GM12878 (cell line): ENCODE measurements at regions not wholly inside any gene's neighbourhood (a gene's known extent, or its start where the extent isn't known, plus 50 kb on each side); places are given as distances from the start of the nearest gene placed in this dataset.

ENCODE experiments used
- CHD2 ChIP-seq: IDR thresholded peaks from 2 replicates; pipeline ENCODE4 v1.6.1; 2011; ENCODE audit warnings: low read depth, low read length, improper control_type of control experiment, borderline replicate concordance
- DPF2 ChIP-seq: fragments of 450-650 bp; IDR thresholded peaks from 2 replicates; pipeline ENCODE4 v1.6.1; 2017; ENCODE audit warnings: mild to moderate bottlenecking
- FOS ChIP-seq: IDR thresholded peaks from 3 replicates; pipeline ENCODE4 v1.6.1; 2011; ENCODE audit warnings: borderline replicate concordance; ENCODE audit not compliant: insufficient read length; ENCODE audit errors: extremely low read depth
- MXI1 ChIP-seq: fragments of 150-350 bp; IDR thresholded peaks from 2 replicates; pipeline ENCODE4 v1.6.1; 2011; ENCODE audit warnings: low read depth, mild to moderate bottlenecking, inconsistent platforms, low read length, improper control_type of control experiment
- NR2C1 ChIP-seq: fragments of 450-650 bp; IDR thresholded peaks from 2 replicates; pipeline ENCODE4 v1.6.1; 2017; ENCODE audit warnings: antibody characterized with exemption, mild to moderate bottlenecking, moderate library complexity
- NRF1 ChIP-seq: conservative IDR thresholded peaks from 2 replicates; pipeline ENCODE4 v1.6.1; 2011; ENCODE audit warnings: mild to moderate bottlenecking, low read depth, low read length, improper control_type of control experiment
- POLR2A ChIP-seq: IDR thresholded peaks from 2 replicates; pipeline ENCODE4 v1.6.1; 2011; ENCODE audit warnings: low read depth, mild to moderate bottlenecking, low read length
- SMC3 ChIP-seq: IDR thresholded peaks from 2 replicates; pipeline ENCODE4 v1.6.1; 2011; ENCODE audit warnings: low read length, improper control_type of control experiment, borderline replicate concordance
- TAF1 ChIP-seq: IDR thresholded peaks from 2 replicates; pipeline ENCODE4 v1.6.1; 2011; ENCODE audit warnings: mild to moderate bottlenecking, low read depth, low read length, borderline replicate concordance
- TCF3 ChIP-seq: IDR thresholded peaks from 2 replicates; pipeline ENCODE4 v1.6.1; 2012; ENCODE audit warnings: low read depth, mild to moderate bottlenecking, low read length, borderline replicate concordance; ENCODE audit not compliant: insufficient read depth
- TCF7 ChIP-seq: IDR thresholded peaks from 2 replicates; pipeline ENCODE4 v1.6.1; 2014; ENCODE audit warnings: antibody characterized with exemption, borderline replicate concordance
- YY1 ChIP-seq: IDR thresholded peaks from 2 replicates; pipeline ENCODE4 v1.6.1; 2011; ENCODE audit warnings: low read depth, mild to moderate bottlenecking, low read length
- TF ChIP-seq, protein P1 (sequence below), 3 experiments: IDR thresholded peaks in 2 of 3; conservative IDR thresholded peaks in 1 of 3; 2 replicates each; pipeline ENCODE4 v1.5.1; 2011; ENCODE audit warnings: low read depth in 3 of 3, low read length in 3 of 3, mild to moderate bottlenecking in 3 of 3, control low read depth in 2 of 3, moderate library complexity in 2 of 3, inconsistent platforms in 1 of 3, mixed read lengths in 1 of 3; ENCODE audit not compliant: control insufficient read depth in 2 of 3, insufficient read depth in 1 of 3; ENCODE audit errors: extremely low read depth in 1 of 3

DNA sequence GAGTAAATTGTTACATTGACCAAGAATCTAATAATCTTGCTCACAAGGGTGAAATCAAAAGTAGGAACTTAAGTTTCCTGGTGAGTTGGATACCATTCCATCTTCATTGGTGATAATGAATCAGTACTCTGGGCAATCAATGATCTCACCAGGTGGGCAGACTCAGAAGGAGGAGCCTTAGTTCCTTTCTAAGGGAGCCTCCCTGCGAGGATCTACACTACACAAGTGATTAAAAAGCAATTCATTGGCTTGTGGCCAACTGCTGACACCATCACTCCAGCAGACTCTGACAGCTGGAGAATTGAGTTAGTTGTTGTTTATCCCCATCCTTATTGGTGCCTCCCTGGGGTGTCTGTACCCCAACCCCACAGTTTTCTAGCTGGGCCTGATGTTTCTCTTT, 84.1 kb upstream of the VANGL1 start:
- TF ChIP-seq SMC3 (no peak), TAF1 (no peak), YY1 (no peak), POLR2A (no peak), NR2C1 (no peak), CHD2 (no peak), DPF2 (no peak), NRF1 (no peak), TCF3 (no peak), FOS (no peak), MXI1 (no peak), TCF7 (no peak)
- TF ChIP-seq, protein P1, sequence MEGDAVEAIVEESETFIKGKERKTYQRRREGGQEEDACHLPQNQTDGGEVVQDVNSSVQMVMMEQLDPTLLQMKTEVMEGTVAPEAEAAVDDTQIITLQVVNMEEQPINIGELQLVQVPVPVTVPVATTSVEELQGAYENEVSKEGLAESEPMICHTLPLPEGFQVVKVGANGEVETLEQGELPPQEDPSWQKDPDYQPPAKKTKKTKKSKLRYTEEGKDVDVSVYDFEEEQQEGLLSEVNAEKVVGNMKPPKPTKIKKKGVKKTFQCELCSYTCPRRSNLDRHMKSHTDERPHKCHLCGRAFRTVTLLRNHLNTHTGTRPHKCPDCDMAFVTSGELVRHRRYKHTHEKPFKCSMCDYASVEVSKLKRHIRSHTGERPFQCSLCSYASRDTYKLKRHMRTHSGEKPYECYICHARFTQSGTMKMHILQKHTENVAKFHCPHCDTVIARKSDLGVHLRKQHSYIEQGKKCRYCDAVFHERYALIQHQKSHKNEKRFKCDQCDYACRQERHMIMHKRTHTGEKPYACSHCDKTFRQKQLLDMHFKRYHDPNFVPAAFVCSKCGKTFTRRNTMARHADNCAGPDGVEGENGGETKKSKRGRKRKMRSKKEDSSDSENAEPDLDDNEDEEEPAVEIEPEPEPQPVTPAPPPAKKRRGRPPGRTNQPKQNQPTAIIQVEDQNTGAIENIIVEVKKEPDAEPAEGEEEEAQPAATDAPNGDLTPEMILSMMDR (IDR thresholded peaks at IDR 0.05 in 2 of 3, conservative IDR thresholded peaks at IDR 0.05 in 1 of 3; ENCODE audit: control insufficient read depth in 2 of 3, extremely low read depth in 1 of 3, insufficient read depth in 1 of 3, low read depth in 3 of 3, low read length in 3 of 3) = no peak
